GM23338 (cell line): ENCODE measurements at regions not wholly inside any gene's neighbourhood (a gene's known extent, or its start where the extent isn't known, plus 50 kb on each side); places are given as distances from the start of the nearest gene placed in this dataset.

Source experiments
- ATAC-seq: fragments of 200-7000 bp; cut with Tn5 transposase; 3 replicates; pipeline ENCODE4 v1.9.1; 2020
- DNase-seq: peaks from one replicate; pipeline ENCODE4 v3.0.0-alpha.2; 2015; ENCODE audit warnings: low spot score
- H2AFZ ChIP-seq: fragments of 200-600 bp; sonication (generic); 2 replicates; pipeline ENCODE4 v1.8.0; 2016; ENCODE audit warnings: antibody characterized with exemption, mild to moderate bottlenecking, moderate library complexity
- H3F3A ChIP-seq: fragments of 200-600 bp; sonication (generic); replicated peaks from 2 replicates; pipeline ENCODE4 v1.8.0; 2017; ENCODE audit warnings: antibody characterized with exemption, mixed run types, low read depth
- H3K27ac ChIP-seq: fragments of 200-600 bp; sonication (generic); 2 replicates; pipeline ENCODE4 v1.6.1; 2016; ENCODE audit warnings: low read depth
- H3K27me3 ChIP-seq: fragments of 200-600 bp; sonication (generic); 2 replicates; pipeline ENCODE4 v1.8.0; 2016; ENCODE audit warnings: mild to moderate bottlenecking, mixed run types, moderate library complexity; ENCODE audit not compliant: insufficient read depth
- H3K36me3 ChIP-seq: fragments of 200-600 bp; sonication (generic); 2 replicates; pipeline ENCODE4 v1.8.0; 2016; ENCODE audit warnings: mild to moderate bottlenecking; ENCODE audit not compliant: insufficient read depth
- H3K4me1 ChIP-seq: fragments of 200-600 bp; sonication (generic); 2 replicates; pipeline ENCODE4 v1.8.0; 2016; ENCODE audit warnings: mild to moderate bottlenecking, moderate library complexity; ENCODE audit not compliant: insufficient read depth
- H3K4me2 ChIP-seq: fragments of 200-600 bp; sonication (generic); 2 replicates; pipeline ENCODE4 v1.7.1; 2017; ENCODE audit warnings: mixed run types
- H3K4me3 ChIP-seq: fragments of 200-600 bp; sonication (generic); 2 replicates; pipeline ENCODE4 v1.6.1; 2016; ENCODE audit warnings: mixed run types
- H3K79me2 ChIP-seq: fragments of 200-600 bp; sonication (generic); replicated peaks from 2 replicates; pipeline ENCODE4 v1.8.0; 2017; ENCODE audit warnings: mild to moderate bottlenecking; ENCODE audit not compliant: insufficient read depth
- H3K9me2 ChIP-seq: fragments of 200-600 bp; sonication (generic); 2 replicates; pipeline ENCODE4 v1.8.0; 2017; ENCODE audit not compliant: insufficient read depth
- H4K20me1 ChIP-seq: fragments of 200-600 bp; sonication (generic); replicated peaks from 2 replicates; pipeline ENCODE4 v1.8.0; 2017; ENCODE audit warnings: mild to moderate bottlenecking; ENCODE audit not compliant: insufficient read depth
- H3K27ac Mint-ChIP-seq: 2 replicates; pipeline ENCODE4 v1.8.0; 2020; ENCODE audit warnings: inconsistent platforms, mild to moderate bottlenecking, moderate library complexity, mixed read lengths
- H3K27me3 Mint-ChIP-seq: 3 replicates; pipeline ENCODE4 v1.8.0; 2022; ENCODE audit warnings: low read depth, mild to moderate bottlenecking, moderate library complexity, mixed read lengths, inconsistent platforms; ENCODE audit not compliant: insufficient read depth, poor library complexity
- H3K36me3 Mint-ChIP-seq: 3 replicates; pipeline ENCODE4 v1.8.0; 2021; ENCODE audit warnings: low read depth, mild to moderate bottlenecking, inconsistent platforms, moderate library complexity, mixed read lengths
- H3K4me1 Mint-ChIP-seq: 3 replicates; pipeline ENCODE4 v1.8.0; 2020; ENCODE audit warnings: mild to moderate bottlenecking, inconsistent platforms, mixed read lengths
- H3K4me3 Mint-ChIP-seq: 3 replicates; pipeline ENCODE4 v1.8.0; 2021; ENCODE audit warnings: moderate library complexity, mild to moderate bottlenecking, inconsistent platforms, mixed read lengths
- H3K9me3 Mint-ChIP-seq: 3 replicates; pipeline ENCODE4 v1.8.0; 2020; ENCODE audit warnings: moderate library complexity, mild to moderate bottlenecking, inconsistent platforms, mixed read lengths
- CTCF ChIP-seq, 2 experiments: fragments of 200-600 bp in 1 of 2; sonication (generic) in 1 of 2; conservative IDR thresholded peaks; 2 replicates each; pipeline versions ENCODE4 v1.5.1 to v1.6.1; 2016 to 2017; ENCODE audit warnings: antibody characterized with exemption in 2 of 2, low read depth in 2 of 2, mild to moderate bottlenecking in 2 of 2, moderate library complexity in 1 of 2
- ETS1 ChIP-seq: IDR thresholded peaks from 2 replicates; pipeline ENCODE4 v1.6.1; 2016; ENCODE audit warnings: antibody characterized with exemption
- EZH2 ChIP-seq: fragments of 200-600 bp; sonication (generic); IDR thresholded peaks from one replicate; pipeline ENCODE4 v1.8.0; 2017; ENCODE audit warnings: antibody characterized with exemption, mild to moderate bottlenecking, low read depth; ENCODE audit not compliant: unreplicated experiment
- JUNB ChIP-seq: IDR thresholded peaks from one replicate; pipeline ENCODE4 v1.6.1; 2016; ENCODE audit warnings: antibody characterized with exemption; ENCODE audit not compliant: unreplicated experiment
- NANOG ChIP-seq: IDR thresholded peaks from 2 replicates; pipeline ENCODE4 v1.6.1; 2016; ENCODE audit warnings: antibody characterized with exemption, borderline replicate concordance
- POLR2AphosphoS5 ChIP-seq: IDR thresholded peaks from 2 replicates; pipeline ENCODE4 v1.6.1; 2016; ENCODE audit warnings: antibody characterized with exemption, low read depth
- STAT1 ChIP-seq: IDR thresholded peaks from one replicate; pipeline ENCODE4 v1.6.1; 2016; ENCODE audit warnings: antibody characterized with exemption; ENCODE audit not compliant: unreplicated experiment
- ZNF331 ChIP-seq: fragments of 250-450 bp; sonication (Bioruptor Pico); IDR thresholded peaks from 2 replicates; pipeline ENCODE4 v1.5.0; 2020; ENCODE audit warnings: low read depth, mild to moderate bottlenecking, moderate library complexity
- ZNF462 ChIP-seq: fragments of 250-450 bp; sonication (Bioruptor Pico); IDR thresholded peaks from 2 replicates; pipeline ENCODE4 v1.5.0; 2020; ENCODE audit warnings: mild to moderate bottlenecking, moderate library complexity

- no peaks in the 10 kb centered on the region for H3K4me1 Mint-ChIP-seq
- DNase-seq (peak; percentile 70), ATAC-seq (peak; percentile 94)
- H3K9me3 Mint-ChIP-seq, result peaks cover 5% of the 10 kb centered on the region; the same call in 2 of the 3 replicates
- Histone ChIP-seq H2AFZ (no peak overlapping the region), H3K4me3 (no peak overlapping the region), H3K79me2 (no peaks in the 10 kb centered on the region), H3K4me2 (no peak overlapping the region), H3K27me3 (no peaks in the 10 kb centered on the region), H3K9me2 (no peaks in the 10 kb centered on the region), H3F3A (no peaks in the 10 kb centered on the region), H3K27ac (no peak overlapping the region), H3K4me1 (no peaks in the 10 kb centered on the region), H3K36me3 (no peaks in the 10 kb centered on the region), H4K20me1 (no peaks in the 10 kb centered on the region)
- TF ChIP-seq JUNB, result no peak
- TF ChIP-seq CTCF (conservative IDR thresholded peaks at IDR 0.05; ENCODE audit: low read depth in 2 of 2), result peak; percentile 55 to 84
- TF ChIP-seq POLR2AphosphoS5, result no peak
- H3K36me3 Mint-ChIP-seq, result no peaks in the 10 kb centered on the region
- no peaks in the 10 kb centered on the region for H3K27me3 Mint-ChIP-seq
- H3K27ac Mint-ChIP-seq, result no peak overlapping the region
- H3K4me3 Mint-ChIP-seq, result no peak overlapping the region
Measured at GRCh38 chr4:89482251-89482650, 174.7 kb upstream of the GPRIN3 start.

- H4K20me1 ChIP-seq, result no peaks in the 10 kb centered on the region
- DNase-seq (no peak), ATAC-seq (no peak)
- H3K27me3 ChIP-seq, result no peaks in the 10 kb centered on the region
- no peaks in the 10 kb centered on the region for H3K9me3 Mint-ChIP-seq
- H3K4me2 ChIP-seq, result no peak overlapping the region
- H3K4me1 Mint-ChIP-seq, result no peaks in the 10 kb centered on the region
- no peak overlapping the region for H3K27ac ChIP-seq
- no peak overlapping the region for H3K4me3 ChIP-seq
- no peak for TF ChIP-seq POLR2AphosphoS5
- no peak for TF ChIP-seq EZH2
- TF ChIP-seq STAT1, result no peak
- no peaks in the 10 kb centered on the region for H3K36me3 Mint-ChIP-seq
- H3F3A ChIP-seq, result no peaks in the 10 kb centered on the region
- no peaks in the 10 kb centered on the region for H3K4me1 ChIP-seq
- H3K27me3 Mint-ChIP-seq, result peaks cover 1% of the 10 kb centered on the region
- no peak overlapping the region for H2AFZ ChIP-seq
- no peak overlapping the region for H3K4me3 Mint-ChIP-seq
- H3K79me2 ChIP-seq, result no peaks in the 10 kb centered on the region
- no peaks in the 10 kb centered on the region for H3K36me3 ChIP-seq
- no peaks in the 10 kb centered on the region for H3K9me2 ChIP-seq
- no peak overlapping the region for H3K27ac Mint-ChIP-seq
Measured at GRCh38 chr4:89469930-89470375, 162.4 kb upstream of the GPRIN3 start.

- Mint-ChIP-seq H3K4me1 (no peaks in the 10 kb centered on the region), H3K27me3 (peaks cover 1% of the 10 kb centered on the region), H3K36me3 (no peaks in the 10 kb centered on the region), H3K4me3 (no peak overlapping the region), H3K9me3 (no peaks in the 10 kb centered on the region), H3K27ac (no peak overlapping the region)
- ATAC-seq, result no peak
- Histone ChIP-seq H4K20me1 (no peaks in the 10 kb centered on the region), H3K4me3 (no peak overlapping the region), H3K36me3 (no peaks in the 10 kb centered on the region), H3K4me2 (no peak overlapping the region), H3F3A (no peaks in the 10 kb centered on the region), H3K27me3 (no peaks in the 10 kb centered on the region), H2AFZ (no peak overlapping the region), H3K9me2 (no peaks in the 10 kb centered on the region), H3K4me1 (no peaks in the 10 kb centered on the region), H3K79me2 (no peaks in the 10 kb centered on the region), H3K27ac (no peak overlapping the region)
- DNase-seq, result no peak
- no peak for TF ChIP-seq ZNF331
- TF ChIP-seq EZH2, result no peak
- TF ChIP-seq ZNF462 (CRISPR knock-in tag), result no peak
- no peak for TF ChIP-seq ETS1
- no peak for TF ChIP-seq NANOG
Measured at GRCh38 chr4:89469516-89469915, 161.9 kb upstream of the GPRIN3 start.
